IMR-90 (cell line): ENCODE measurements at regions not wholly inside any gene's neighbourhood (a gene's known extent, or its start where the extent isn't known, plus 50 kb on each side); places are given as distances from the start of the nearest gene placed in this dataset.

Experiments used
- ATAC-seq: fragments of 200-7000 bp; cut with Tn5 transposase; 2 replicates; pipeline ENCODE4 v1.9.1; 2020; ENCODE audit warnings: low read depth, mild to moderate bottlenecking, moderate library complexity
- BruUV-seq: library from RNA; stranded (reverse); fragments of 400-500 nt; replicated peaks from 2 replicates; lab custom pipeline; 2021; lab: Mats Ljungman, UMichigan
- CTCF ChIA-PET: fragments of 300-600 bp; formaldehyde crosslinking; extraction: SDS; loops from one replicate; lab custom pipeline; 2021; ENCODE audit warnings: antibody characterized with exemption; lab: Yijun Ruan, JAX
- POLR2A ChIA-PET: fragments of 300-600 bp; sonication (Branson Sonifier 250); formaldehyde crosslinking; loops from one replicate; lab custom pipeline; 2022; ENCODE audit warnings: antibody characterized with exemption; ENCODE audit not compliant: unreplicated experiment; lab: Charles Lee
- DNase-seq: peaks from one replicate; pipeline ENCODE4 v3.0.0; 2013
- H2AFZ ChIP-seq: replicated peaks from 2 replicates; pipeline ENCODE3; 2013; ENCODE audit warnings: low read length, mild to moderate bottlenecking; ENCODE audit not compliant: poor library complexity
- H2AK5ac ChIP-seq: 2 replicates; pipeline ENCODE4 v1.6.1; 2013; ENCODE audit warnings: low read depth, low read length, inconsistent platforms
- H2AK9ac ChIP-seq: replicated peaks from 2 replicates; pipeline ENCODE3; 2013; ENCODE audit warnings: mild to moderate bottlenecking, low read depth, low read length, moderate library complexity; ENCODE audit not compliant: poor library complexity
- H2BK120ac ChIP-seq: 2 replicates; pipeline ENCODE4 v1.6.1; 2013; ENCODE audit warnings: low read depth, low read length, inconsistent platforms
- H2BK15ac ChIP-seq: 3 replicates; pipeline ENCODE4 v1.6.1; 2013; ENCODE audit warnings: low read depth, low read length, inconsistent platforms
- H2BK20ac ChIP-seq: 2 replicates; pipeline ENCODE4 v1.6.1; 2013; ENCODE audit warnings: low read depth, mild to moderate bottlenecking, inconsistent platforms, low read length, moderate library complexity
- H2BK5ac ChIP-seq: 2 replicates; pipeline ENCODE4 v1.6.1; 2013; ENCODE audit warnings: mild to moderate bottlenecking, low read depth, low read length, inconsistent platforms; ENCODE audit not compliant: poor library complexity, severe bottlenecking
- H3K14ac ChIP-seq: replicated peaks from 2 replicates; pipeline ENCODE4 v1.6.1; 2013; ENCODE audit warnings: low read depth, low read length, inconsistent platforms
- H3K18ac ChIP-seq: 2 replicates; pipeline ENCODE4 v1.6.1; 2013; ENCODE audit warnings: low read depth, low read length, control low read depth
- H3K23ac ChIP-seq: 2 replicates; pipeline ENCODE4 v1.6.1; 2013; ENCODE audit warnings: low read depth, low read length, inconsistent platforms
- H3K27ac ChIP-seq: 2 replicates; pipeline ENCODE4 v1.5.1; 2013; ENCODE audit warnings: mild to moderate bottlenecking, control low read depth, low read length; ENCODE audit not compliant: insufficient read depth
- H3K27me3 ChIP-seq: 2 replicates; pipeline ENCODE4 v1.6.1; 2013; ENCODE audit warnings: low read length; ENCODE audit not compliant: control insufficient read depth, insufficient read depth
- H3K36me3 ChIP-seq: 2 replicates; pipeline ENCODE4 v1.6.1; 2013; ENCODE audit warnings: low read length, mixed read lengths; ENCODE audit not compliant: control insufficient read depth, insufficient read depth
- H3K4ac ChIP-seq: 2 replicates; pipeline ENCODE4 v1.6.1; 2013; ENCODE audit warnings: low read depth, low read length, inconsistent platforms
- H3K4me1 ChIP-seq: 2 replicates; pipeline ENCODE4 v1.6.1; 2013; ENCODE audit warnings: low read length, mixed read lengths; ENCODE audit not compliant: control insufficient read depth, insufficient read depth
- H3K4me2 ChIP-seq: 2 replicates; pipeline ENCODE4 v1.6.1; 2013; ENCODE audit warnings: low read depth, mild to moderate bottlenecking, control low read depth, low read length, moderate library complexity
- H3K4me3 ChIP-seq: 2 replicates; pipeline ENCODE4 v1.5.1; 2013; ENCODE audit warnings: low read depth, mild to moderate bottlenecking, control low read depth, low read length, moderate library complexity; ENCODE audit not compliant: insufficient read depth
- H3K56ac ChIP-seq: 2 replicates; pipeline ENCODE4 v1.6.1; 2013; ENCODE audit warnings: low read length, inconsistent platforms; ENCODE audit not compliant: insufficient read depth; ENCODE audit errors: extremely low read depth
- H3K79me1 ChIP-seq, 2 experiments: 2 replicates each; pipeline ENCODE4 v1.6.1; 2013; ENCODE audit warnings: low read length in 2 of 2, inconsistent platforms in 1 of 2, low read depth in 1 of 2
- H3K9ac ChIP-seq: 2 replicates; pipeline ENCODE4 v1.6.1; 2013; ENCODE audit warnings: low read depth, low read length, control low read depth
- H3K9me1 ChIP-seq: 2 replicates; pipeline ENCODE4 v1.6.1; 2013; ENCODE audit warnings: low read length, inconsistent platforms; ENCODE audit not compliant: insufficient read depth
- H3K9me3 ChIP-seq: 2 replicates; pipeline ENCODE4 v1.6.1; 2013; ENCODE audit warnings: low read length; ENCODE audit not compliant: control insufficient read depth, insufficient read depth
- H4K20me1 ChIP-seq: 2 replicates; pipeline ENCODE4 v1.6.1; 2013; ENCODE audit warnings: low read length, inconsistent platforms; ENCODE audit not compliant: insufficient read depth
- H4K5ac ChIP-seq: 2 replicates; pipeline ENCODE4 v1.6.1; 2013; ENCODE audit warnings: mild to moderate bottlenecking, low read depth, low read length, control low read depth
- H4K8ac ChIP-seq, 2 experiments: 2 replicates each; pipeline ENCODE4 v1.6.1; 2013; ENCODE audit warnings: low read depth in 2 of 2, low read length in 2 of 2, control low read depth in 1 of 2, inconsistent platforms in 1 of 2
- H4K91ac ChIP-seq: 2 replicates; pipeline ENCODE4 v1.6.1; 2013; ENCODE audit warnings: low read depth, low read length, inconsistent platforms; ENCODE audit not compliant: insufficient read depth
- SMC3 ChIP-seq: fragments of 150-350 bp; IDR thresholded peaks from 2 replicates; pipeline ENCODE4 v1.6.1; 2016; ENCODE audit warnings: low read depth, mild to moderate bottlenecking, antibody characterized with exemption, low read length, moderate library complexity
- WGBS, 2 experiments: methylation state at CpG; one replicate each; pipeline versions ENCODE4 v1.1.5 to v1.1.7; 2013; ENCODE audit warnings: missing lambda C conversion rate in 2 of 2; ENCODE audit not compliant: insufficient read length in 1 of 2; ENCODE audit errors: extremely low coverage in 2 of 2; 5-methylcytosine and 5-hydroxymethylcytosine counted together
- dilution Hi-C: fragments of 300-500 bp; cut with HindIII; formaldehyde crosslinking; loops from one replicate; pipeline ENCODE4 v1.14.3; 2018; ENCODE audit warnings: low sequenced_read_pairs; ENCODE audit not compliant: unreplicated experiment
- in situ Hi-C: fragments of 300-500 bp; cut with MboI; formaldehyde crosslinking; loops from 3 replicates; pipeline ENCODE4 v1.14.3; 2019; ENCODE audit warnings: low sequenced_read_pairs, inconsistent platforms, mixed read lengths
- intact Hi-C: fragments of 100-400 bp; cut with micrococcal nuclease; formaldehyde crosslinking; loops from 2 replicates; pipeline ENCODE4 v1.10.0; 2022
- TF ChIP-seq, protein P1 (sequence below): conservative IDR thresholded peaks from 2 replicates; pipeline ENCODE4 v1.5.1; 2012; ENCODE audit warnings: mild to moderate bottlenecking, low read depth, low read length, improper control_type of control experiment

DNA sequence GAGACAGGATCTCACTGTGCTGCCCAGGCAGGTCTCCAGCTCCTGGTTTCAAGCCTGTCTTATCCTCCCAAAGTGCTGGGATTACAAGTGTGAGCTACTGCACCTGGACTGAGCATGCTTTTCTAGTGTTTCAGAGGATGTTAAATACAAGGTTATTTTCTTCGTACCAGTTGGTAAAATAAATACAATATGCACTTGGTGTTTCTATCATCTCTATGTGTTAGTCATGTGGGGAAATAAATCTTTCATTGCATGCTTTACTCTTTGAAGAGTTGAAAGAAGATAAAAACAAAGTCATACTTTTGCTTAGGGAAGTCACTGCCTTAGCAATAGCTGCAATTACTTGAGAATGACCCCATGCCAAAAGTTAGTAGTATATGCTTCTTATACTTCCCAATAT is 162.3 kb downstream of the PCDH7 start:
- WGBS, 2 experiments: no CpG with 5 or more reads among the region's 1 CpG
- dilution Hi-C loops: no loop called here
- in situ Hi-C loops: no loop called here

More for the DNA sequence above, 162.3 kb downstream of the PCDH7 start:
- Histone ChIP-seq H3K36me3 (no peaks in the 10 kb centered on the region), H2BK20ac (no peak overlapping the region), H3K27ac (no peak overlapping the region), H3K4me1 (no peaks in the 10 kb centered on the region), H4K5ac (no peak overlapping the region), H4K8ac (no peak overlapping the region), H3K79me1 (no peaks in the 10 kb centered on the region; a peak in 1 of 4 replicates), H4K20me1 (no peaks in the 10 kb centered on the region), H2BK15ac (no peak overlapping the region), H2AK5ac (no peak overlapping the region), H2AK9ac (no peak overlapping the region), H3K4ac (no peak overlapping the region), H2BK120ac (no peak overlapping the region), H3K9me3 (no peaks in the 10 kb centered on the region), H3K9ac (no peak overlapping the region), H3K14ac (no peak overlapping the region), H3K4me3 (no peak overlapping the region), H3K4me2 (no peak overlapping the region), H3K9me1 (no peaks in the 10 kb centered on the region), H3K18ac (no peak overlapping the region), H4K91ac (no peak overlapping the region), H2BK5ac (no peak overlapping the region), H3K23ac (no peak overlapping the region), H3K56ac (no peak overlapping the region), H2AFZ (no peak overlapping the region), H3K27me3 (no peaks in the 10 kb centered on the region)
- POLR2A ChIA-PET: no interaction called here
- CTCF ChIA-PET: no interaction called here
- ATAC-seq (no peak; the same call in 1 of the 2 replicates), DNase-seq (no peak)
- intact Hi-C loops: no loop called here
- TF ChIP-seq SMC3: no peak
- TF ChIP-seq, protein P1, sequence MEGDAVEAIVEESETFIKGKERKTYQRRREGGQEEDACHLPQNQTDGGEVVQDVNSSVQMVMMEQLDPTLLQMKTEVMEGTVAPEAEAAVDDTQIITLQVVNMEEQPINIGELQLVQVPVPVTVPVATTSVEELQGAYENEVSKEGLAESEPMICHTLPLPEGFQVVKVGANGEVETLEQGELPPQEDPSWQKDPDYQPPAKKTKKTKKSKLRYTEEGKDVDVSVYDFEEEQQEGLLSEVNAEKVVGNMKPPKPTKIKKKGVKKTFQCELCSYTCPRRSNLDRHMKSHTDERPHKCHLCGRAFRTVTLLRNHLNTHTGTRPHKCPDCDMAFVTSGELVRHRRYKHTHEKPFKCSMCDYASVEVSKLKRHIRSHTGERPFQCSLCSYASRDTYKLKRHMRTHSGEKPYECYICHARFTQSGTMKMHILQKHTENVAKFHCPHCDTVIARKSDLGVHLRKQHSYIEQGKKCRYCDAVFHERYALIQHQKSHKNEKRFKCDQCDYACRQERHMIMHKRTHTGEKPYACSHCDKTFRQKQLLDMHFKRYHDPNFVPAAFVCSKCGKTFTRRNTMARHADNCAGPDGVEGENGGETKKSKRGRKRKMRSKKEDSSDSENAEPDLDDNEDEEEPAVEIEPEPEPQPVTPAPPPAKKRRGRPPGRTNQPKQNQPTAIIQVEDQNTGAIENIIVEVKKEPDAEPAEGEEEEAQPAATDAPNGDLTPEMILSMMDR: no peak
- BruUV-seq: no TSS peak
